ENCODE measurements at regions not wholly inside any gene's neighbourhood (a gene's known extent, or its start where the extent isn't known, plus 50 kb on each side); places are given as distances from the start of the nearest gene placed in this dataset.

DNA sequence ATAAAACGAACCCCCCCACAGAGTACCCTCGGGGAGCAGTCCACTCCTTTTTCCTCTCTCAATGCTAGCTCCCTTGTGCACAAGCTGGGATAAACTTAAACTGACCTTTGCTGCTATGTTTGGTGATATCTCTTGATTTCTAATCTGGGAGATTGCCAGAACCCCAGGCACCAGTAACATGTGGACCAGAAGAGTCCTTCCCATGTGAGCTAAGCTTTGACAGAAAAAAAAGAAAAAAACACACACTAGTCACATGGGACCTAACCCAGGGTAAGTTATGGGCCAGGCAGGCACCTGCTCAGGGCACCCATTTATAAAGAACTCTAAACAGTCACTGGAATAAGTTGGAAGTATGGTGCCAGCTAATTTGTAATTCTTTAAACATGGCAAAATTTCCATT is 242.6 kb downstream of the EN1 start:
- 0 out of 2 replicates have a peak, but pooled peaks cover 5% of the 10 kb centered on the region for H3K9me3 ChIP-seq (ENCODE audit: insufficient read depth, low read length)
- H3K9ac ChIP-seq (ENCODE audit: insufficient read length, low read depth), result no peak overlapping the region
- TF ChIP-seq ZNF274 (IDR thresholded peaks at IDR 0.05; ENCODE audit: low read depth, low read length) (no peak), SUZ12 (IDR thresholded peaks at IDR 0.05; ENCODE audit: extremely low read depth, insufficient read depth, insufficient read length) (no peak), YY1 (IDR thresholded peaks at IDR 0.05; ENCODE audit: insufficient read depth, insufficient read length) (no peak)
- H3K4me3 ChIP-seq (ENCODE audit: insufficient read length, low read depth), result no peak overlapping the region
- DNase-seq (ENCODE audit: low read depth, low spot score), result no peak
- H3K4me1 ChIP-seq (ENCODE audit: insufficient read depth, insufficient read length), result no peaks in the 10 kb centered on the region
- no peaks in the 10 kb centered on the region for H3K27me3 ChIP-seq (ENCODE audit: insufficient read depth, insufficient read length)
- H3K36me3 ChIP-seq (ENCODE audit: insufficient read depth, insufficient read length, low read length), result no peaks in the 10 kb centered on the region

DNA sequence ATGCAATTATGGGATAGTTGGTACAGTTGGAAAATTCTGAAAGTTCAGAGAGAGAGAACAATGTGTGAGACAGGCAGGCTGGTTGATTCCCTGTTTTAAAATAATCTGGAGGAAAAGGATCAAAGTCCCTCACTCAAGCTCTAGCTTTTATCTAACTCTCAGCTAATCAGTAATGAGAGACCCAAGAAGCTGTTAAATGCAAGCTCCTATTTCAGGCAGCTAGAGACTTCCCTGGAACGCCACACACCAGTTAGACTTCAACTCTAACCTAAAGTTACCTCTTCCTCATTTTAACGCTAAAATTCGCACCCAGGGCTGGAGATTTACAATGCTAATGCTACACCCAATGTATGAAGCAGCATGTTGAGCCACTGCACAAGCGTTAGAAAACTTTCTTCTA is 243.1 kb downstream of the EN1 start:
- no peak overlapping the region for H3K4me3 ChIP-seq (ENCODE audit: insufficient read length, low read depth)

GRCh38 chr2:118599141-118599540 is 248.3 kb downstream of the EN1 start:
- H3K4me3 ChIP-seq (ENCODE audit: insufficient read length, low read depth), result no peak overlapping the region
- H3K4me1 ChIP-seq (ENCODE audit: insufficient read depth, insufficient read length), result no peaks in the 10 kb centered on the region
- H3K9ac ChIP-seq (ENCODE audit: insufficient read length, low read depth), result no peak overlapping the region
- no peaks in the 10 kb centered on the region for H3K36me3 ChIP-seq (ENCODE audit: insufficient read depth, insufficient read length, low read length)
- H3K9me3 ChIP-seq (ENCODE audit: insufficient read depth, low read length), result peaks cover 27% of the 10 kb centered on the region
- no peaks in the 10 kb centered on the region for H3K27me3 ChIP-seq (ENCODE audit: insufficient read depth, insufficient read length)
- TF ChIP-seq ZNF274 (IDR thresholded peaks at IDR 0.05; ENCODE audit: low read depth, low read length), result no peak
- TF ChIP-seq SUZ12 (IDR thresholded peaks at IDR 0.05; ENCODE audit: extremely low read depth, insufficient read depth, insufficient read length), result no peak
- no peak for TF ChIP-seq YY1 (IDR thresholded peaks at IDR 0.05; ENCODE audit: insufficient read depth, insufficient read length)
- no peak for DNase-seq (ENCODE audit: low read depth, low spot score)

More for the DNA sequence above, 243.1 kb downstream of the EN1 start:
- Histone ChIP-seq H3K36me3 (ENCODE audit: insufficient read depth, insufficient read length, low read length) (no peaks in the 10 kb centered on the region), H3K9me3 (ENCODE audit: insufficient read depth, low read length) (peaks cover 8% of the 10 kb centered on the region; the same call in 1 of the 2 replicates), H3K4me1 (ENCODE audit: insufficient read depth, insufficient read length) (no peaks in the 10 kb centered on the region), H3K9ac (ENCODE audit: insufficient read length, low read depth) (no peak overlapping the region), H3K27me3 (ENCODE audit: insufficient read depth, insufficient read length) (no peaks in the 10 kb centered on the region)
- no peak for TF ChIP-seq SUZ12 (IDR thresholded peaks at IDR 0.05; ENCODE audit: extremely low read depth, insufficient read depth, insufficient read length)
- DNase-seq (ENCODE audit: low read depth, low spot score), result no peak

GRCh38 chr2:118596620-118597019 is 250.8 kb downstream of the EN1 start:
- DNase-seq (ENCODE audit: low read depth, low spot score), result no peak
- TF ChIP-seq ZNF274 (IDR thresholded peaks at IDR 0.05; ENCODE audit: low read depth, low read length) (no peak), SUZ12 (IDR thresholded peaks at IDR 0.05; ENCODE audit: extremely low read depth, insufficient read depth, insufficient read length) (no peak), YY1 (IDR thresholded peaks at IDR 0.05; ENCODE audit: insufficient read depth, insufficient read length) (no peak)
- no peaks in the 10 kb centered on the region for H3K4me1 ChIP-seq (ENCODE audit: insufficient read depth, insufficient read length)
- H3K9ac ChIP-seq (ENCODE audit: insufficient read length, low read depth), result no peak overlapping the region
- no peaks in the 10 kb centered on the region for H3K36me3 ChIP-seq (ENCODE audit: insufficient read depth, insufficient read length, low read length)
- H3K9me3 ChIP-seq (ENCODE audit: insufficient read depth, low read length), result peaks cover 21% of the 10 kb centered on the region
- H3K27me3 ChIP-seq (ENCODE audit: insufficient read depth, insufficient read length), result no peaks in the 10 kb centered on the region
- no peak overlapping the region for H3K4me3 ChIP-seq (ENCODE audit: insufficient read length, low read depth)

DNA sequence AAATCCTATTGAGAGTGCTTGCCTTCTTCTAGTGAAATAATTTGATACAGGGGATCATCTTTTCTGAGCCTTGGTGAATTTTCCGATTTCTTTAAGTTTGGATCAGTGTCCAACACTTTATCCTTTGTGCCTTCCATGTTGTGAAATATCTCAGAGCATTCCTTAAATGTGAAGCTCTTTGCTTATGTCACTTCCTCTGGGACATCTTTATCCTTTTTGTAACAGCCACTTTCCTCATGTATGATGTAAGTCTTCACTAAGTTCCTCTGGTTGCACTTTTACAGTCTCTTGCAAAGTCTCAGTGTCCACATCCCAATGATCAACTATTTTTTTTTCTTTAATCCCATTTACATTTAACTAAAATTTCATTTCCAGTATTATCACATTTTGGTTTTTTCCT is 254.2 kb downstream of the EN1 start:
- peaks cover 8% of the 10 kb centered on the region; the same call in 1 of the 2 replicates for H3K9me3 ChIP-seq (ENCODE audit: insufficient read depth, low read length)
- TF ChIP-seq YY1 (IDR thresholded peaks at IDR 0.05; ENCODE audit: insufficient read depth, insufficient read length) (no peak), ZNF274 (IDR thresholded peaks at IDR 0.05; ENCODE audit: low read depth, low read length) (no peak), SUZ12 (IDR thresholded peaks at IDR 0.05; ENCODE audit: extremely low read depth, insufficient read depth, insufficient read length) (no peak)
- no peak overlapping the region for H3K9ac ChIP-seq (ENCODE audit: insufficient read length, low read depth)
- no peaks in the 10 kb centered on the region for H3K27me3 ChIP-seq (ENCODE audit: insufficient read depth, insufficient read length)
- no peak overlapping the region for H3K4me3 ChIP-seq (ENCODE audit: insufficient read length, low read depth)
- DNase-seq (ENCODE audit: low read depth, low spot score), result no peak
- H3K36me3 ChIP-seq (ENCODE audit: insufficient read depth, insufficient read length, low read length), result no peaks in the 10 kb centered on the region
- no peaks in the 10 kb centered on the region for H3K4me1 ChIP-seq (ENCODE audit: insufficient read depth, insufficient read length)

GRCh38 chr2:118591223-118591622 is 256.2 kb downstream of the EN1 start:
- DNase-seq (ENCODE audit: low read depth, low spot score), result no peak
- Histone ChIP-seq H3K27me3 (ENCODE audit: insufficient read depth, insufficient read length) (no peaks in the 10 kb centered on the region), H3K9me3 (ENCODE audit: insufficient read depth, low read length) (no peaks in the 10 kb centered on the region), H3K9ac (ENCODE audit: insufficient read length, low read depth) (no peak overlapping the region), H3K4me1 (ENCODE audit: insufficient read depth, insufficient read length) (no peaks in the 10 kb centered on the region), H3K4me3 (ENCODE audit: insufficient read length, low read depth) (no peak overlapping the region), H3K36me3 (ENCODE audit: insufficient read depth, insufficient read length, low read length) (no peaks in the 10 kb centered on the region)
- TF ChIP-seq ZNF274 (IDR thresholded peaks at IDR 0.05; ENCODE audit: low read depth, low read length) (no peak), YY1 (IDR thresholded peaks at IDR 0.05; ENCODE audit: insufficient read depth, insufficient read length) (no peak), SUZ12 (IDR thresholded peaks at IDR 0.05; ENCODE audit: extremely low read depth, insufficient read depth, insufficient read length) (no peak)

GRCh38 chr2:118589721-118590120 is 257.7 kb downstream of the EN1 start:
- no peaks in the 10 kb centered on the region for H3K36me3 ChIP-seq (ENCODE audit: insufficient read depth, insufficient read length, low read length)
- no peak overlapping the region for H3K4me3 ChIP-seq (ENCODE audit: insufficient read length, low read depth)
- no peaks in the 10 kb centered on the region for H3K9me3 ChIP-seq (ENCODE audit: insufficient read depth, low read length)
- TF ChIP-seq SUZ12 (IDR thresholded peaks at IDR 0.05; ENCODE audit: extremely low read depth, insufficient read depth, insufficient read length), result no peak
- no peak for TF ChIP-seq ZNF274 (IDR thresholded peaks at IDR 0.05; ENCODE audit: low read depth, low read length)
- TF ChIP-seq YY1 (IDR thresholded peaks at IDR 0.05; ENCODE audit: insufficient read depth, insufficient read length), result no peak
- DNase-seq (ENCODE audit: low read depth, low spot score), result no peak
- H3K4me1 ChIP-seq (ENCODE audit: insufficient read depth, insufficient read length), result no peaks in the 10 kb centered on the region
- H3K27me3 ChIP-seq (ENCODE audit: insufficient read depth, insufficient read length), result no peaks in the 10 kb centered on the region
- no peak overlapping the region for H3K9ac ChIP-seq (ENCODE audit: insufficient read length, low read depth)

DNA sequence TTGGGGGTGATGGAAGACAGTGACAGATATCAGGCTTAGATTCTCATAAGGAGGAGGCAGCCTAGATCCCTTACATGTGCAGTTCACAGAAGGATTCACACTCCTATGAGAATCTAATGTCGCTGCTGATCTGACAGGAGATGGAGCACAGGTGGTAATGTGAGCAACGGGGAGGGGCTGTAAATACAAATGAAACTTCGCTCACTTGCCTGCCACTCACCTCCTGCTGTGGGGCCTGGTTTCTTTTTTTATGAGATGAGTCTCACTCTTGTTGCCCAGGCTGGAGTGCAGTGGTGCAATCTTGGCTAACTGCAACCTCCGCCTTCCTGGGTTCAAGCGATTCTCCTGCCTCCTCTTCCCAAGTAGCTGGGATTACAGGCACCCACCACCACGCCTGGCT is 258.6 kb downstream of the EN1 start:
- Histone ChIP-seq H3K36me3 (ENCODE audit: insufficient read depth, insufficient read length, low read length) (no peaks in the 10 kb centered on the region), H3K4me1 (ENCODE audit: insufficient read depth, insufficient read length) (no peaks in the 10 kb centered on the region), H3K9me3 (ENCODE audit: insufficient read depth, low read length) (no peaks in the 10 kb centered on the region), H3K4me3 (ENCODE audit: insufficient read length, low read depth) (no peak overlapping the region), H3K9ac (ENCODE audit: insufficient read length, low read depth) (no peak overlapping the region), H3K27me3 (ENCODE audit: insufficient read depth, insufficient read length) (no peaks in the 10 kb centered on the region)
- TF ChIP-seq SUZ12 (IDR thresholded peaks at IDR 0.05; ENCODE audit: extremely low read depth, insufficient read depth, insufficient read length), result no peak
- no peak for TF ChIP-seq ZNF274 (IDR thresholded peaks at IDR 0.05; ENCODE audit: low read depth, low read length)
- TF ChIP-seq YY1 (IDR thresholded peaks at IDR 0.05; ENCODE audit: insufficient read depth, insufficient read length), result no peak
- DNase-seq (ENCODE audit: low read depth, low spot score), result no peak

All from NT2/D1 (cell line).